Suprapubic skin (tissue), 4 donors: ENCODE measurements at regions not wholly inside any gene's neighbourhood (a gene's known extent, or its start where the extent isn't known, plus 50 kb on each side); places are given as distances from the start of the nearest gene placed in this dataset.

Experiments
- CTCF ChIP-seq, 2 donors: fragments of 200-600 bp in 1 of 2; fragments of 450-650 bp in 1 of 2; sonication (generic) in 1 of 2; IDR thresholded peaks; one replicate each; pipeline ENCODE4 v1.5.1; 2016 to 2019; ENCODE audit warnings: antibody characterized with exemption in 2 of 2, mild to moderate bottlenecking in 1 of 2, moderate library complexity in 1 of 2
- POLR2A ChIP-seq, 2 donors: fragments of 450-650 bp; IDR thresholded peaks; one replicate each; pipeline ENCODE4 v1.6.1; 2017; ENCODE audit warnings: antibody characterized with exemption in 2 of 2, mild to moderate bottlenecking in 2 of 2, moderate library complexity in 2 of 2
- POLR2AphosphoS5 ChIP-seq, 3 donors: sonication (generic); formaldehyde crosslinking; IDR thresholded peaks; one replicate each; pipeline ENCODE4 v1.6.1; 2017; ENCODE audit warnings: antibody characterized with exemption in 3 of 3

- no peak for TF ChIP-seq POLR2A (IDR thresholded peaks at IDR 0.05)
- no peak for TF ChIP-seq CTCF (IDR thresholded peaks at IDR 0.05)
- no peak for TF ChIP-seq POLR2AphosphoS5 (IDR thresholded peaks at IDR 0.05)
These were observed 563.9 kb downstream of the SLC16A7 start for GRCh38 chr12:60159761-60160160.
